WERI-Rb-1 (cell line): ENCODE measurements at regions not wholly inside any gene's neighbourhood (a gene's known extent, or its start where the extent isn't known, plus 50 kb on each side); places are given as distances from the start of the nearest gene placed in this dataset.
A peak's percentile ranks its signal among the peaks of the same experiment; 100 is the strongest.

ENCODE experiments used
- DNase-seq: peaks from one replicate; pipeline ENCODE4 v3.0.0-alpha.2; 2020
- H3K27ac ChIP-seq: fragments of 250-450 bp; sonication (Bioruptor Pico); 2 replicates; pipeline ENCODE4 v1.5.1; 2020; ENCODE audit warnings: mild to moderate bottlenecking, moderate library complexity
- H3K27me3 ChIP-seq: fragments of 250-450 bp; sonication (Bioruptor Pico); 2 replicates; pipeline ENCODE4 v1.5.1; 2021; ENCODE audit warnings: mild to moderate bottlenecking, low read depth, moderate library complexity; ENCODE audit not compliant: insufficient read depth, severe bottlenecking
- H3K36me3 ChIP-seq: fragments of 250-450 bp; sonication (Bioruptor Pico); 2 replicates; pipeline ENCODE4 v1.5.1; 2020; ENCODE audit warnings: mild to moderate bottlenecking, moderate library complexity
- H3K4me3 ChIP-seq: 2 replicates; pipeline ENCODE4 v1.5.1; 2011; ENCODE audit warnings: low read depth, mild to moderate bottlenecking, control low read depth, low read length
- H3K9me3 ChIP-seq: fragments of 250-450 bp; sonication (Bioruptor Pico); 2 replicates; pipeline ENCODE4 v1.5.1; 2021; ENCODE audit warnings: mild to moderate bottlenecking, moderate library complexity; ENCODE audit not compliant: severe bottlenecking
- CTCF ChIP-seq: IDR thresholded peaks from 2 replicates; pipeline ENCODE4 v1.5.1; 2011; ENCODE audit warnings: low read depth, mild to moderate bottlenecking, control low read depth, inconsistent platforms, low read length

GRCh38 chr2:120679526-120679925 is 56.1 kb upstream of the GLI2 start:
- no peaks in the 10 kb centered on the region for H3K9me3 ChIP-seq
- no peak for DNase-seq
- H3K4me3 ChIP-seq = no peak overlapping the region
- H3K27me3 ChIP-seq = no peaks in the 10 kb centered on the region
- no peak overlapping the region for H3K27ac ChIP-seq
- no peaks in the 10 kb centered on the region for H3K36me3 ChIP-seq
- TF ChIP-seq CTCF = no peak

- H3K9me3 ChIP-seq = no peaks in the 10 kb centered on the region
- H3K4me3 ChIP-seq = no peak overlapping the region
- no peaks in the 10 kb centered on the region for H3K36me3 ChIP-seq
- H3K27me3 ChIP-seq = no peaks in the 10 kb centered on the region
- peak; percentile 68 for TF ChIP-seq CTCF
- no peak overlapping the region; the same call in 1 of the 2 replicates for H3K27ac ChIP-seq
- DNase-seq = peak; percentile 88
Measured at GRCh38 chr2:120680136-120680761, 55.4 kb upstream of the GLI2 start.

GRCh38 chr2:120681181-120681580 is 54.5 kb upstream of the GLI2 start:
- no peaks in the 10 kb centered on the region for H3K9me3 ChIP-seq
- H3K4me3 ChIP-seq = no peak overlapping the region
- no peaks in the 10 kb centered on the region for H3K36me3 ChIP-seq
- H3K27ac ChIP-seq = no peak overlapping the region
- no peak for DNase-seq
- no peaks in the 10 kb centered on the region for H3K27me3 ChIP-seq
- no peak for TF ChIP-seq CTCF

GRCh38 chr2:120681696-120682288 is 53.9 kb upstream of the GLI2 start:
- H3K9me3 ChIP-seq = no peaks in the 10 kb centered on the region
- no peaks in the 10 kb centered on the region for H3K36me3 ChIP-seq
- no peak overlapping the region for H3K4me3 ChIP-seq
- no peak overlapping the region for H3K27ac ChIP-seq
- no peak for DNase-seq
- no peak for TF ChIP-seq CTCF
- H3K27me3 ChIP-seq = no peaks in the 10 kb centered on the region

- Histone ChIP-seq H3K4me3 (no peak overlapping the region), H3K27me3 (no peaks in the 10 kb centered on the region), H3K9me3 (no peaks in the 10 kb centered on the region), H3K36me3 (no peaks in the 10 kb centered on the region), H3K27ac (no peak overlapping the region)
- DNase-seq = no peak
- TF ChIP-seq CTCF = no peak
Measured at GRCh38 chr2:120682654-120683053, 53.0 kb upstream of the GLI2 start.

GRCh38 chr2:120683081-120683480 is 52.6 kb upstream of the GLI2 start:
- no peak overlapping the region for H3K4me3 ChIP-seq
- H3K36me3 ChIP-seq = no peaks in the 10 kb centered on the region
- H3K27ac ChIP-seq = no peak overlapping the region
- no peaks in the 10 kb centered on the region for H3K9me3 ChIP-seq
- no peak for DNase-seq
- H3K27me3 ChIP-seq = no peaks in the 10 kb centered on the region
- TF ChIP-seq CTCF = no peak
